GM21447 (cell line): ENCODE measurements at regions not wholly inside any gene's neighbourhood (a gene's known extent, or its start where the extent isn't known, plus 50 kb on each side); places are given as distances from the start of the nearest gene placed in this dataset.

Experiments
- ATAC-seq: cut with Tn5 transposase; IDR thresholded peaks from one replicate; pipeline ENCODE4 v1.9.1; 2021; ENCODE audit not compliant: unreplicated experiment

GRCh38 chr10:129163531-129163930, 303.5 kb upstream of the MGMT start:
- no peak for ATAC-seq

- ATAC-seq: no peak
Observed at GRCh38 chr10:129165076-129165720, 301.8 kb upstream of the MGMT start.

GRCh38 chr10:129165770-129166169, 301.3 kb upstream of the MGMT start:
- no peak for ATAC-seq

GRCh38 chr10:129168660-129169059, 298.4 kb upstream of the MGMT start:
- ATAC-seq: no peak

- ATAC-seq: no peak
Observed at GRCh38 chr10:129169115-129169514, 297.9 kb upstream of the MGMT start.

GRCh38 chr10:129170812-129171211, 296.2 kb upstream of the MGMT start:
- ATAC-seq: no peak

- ATAC-seq: no peak
Observed at GRCh38 chr10:129171812-129172211, 295.2 kb upstream of the MGMT start.

- ATAC-seq: no peak
Observed at GRCh38 chr10:129174232-129175014, 292.6 kb upstream of the MGMT start.

- ATAC-seq: no peak
Observed at GRCh38 chr10:129179245-129179971, 287.6 kb upstream of the MGMT start.

- no peak for ATAC-seq
Observed at GRCh38 chr10:129179972-129180678, 286.9 kb upstream of the MGMT start.

- no peak for ATAC-seq
Observed at GRCh38 chr10:129184196-129184595, 282.8 kb upstream of the MGMT start.

GRCh38 chr10:129187331-129187730, 279.7 kb upstream of the MGMT start:
- no peak for ATAC-seq

- no peak for ATAC-seq
Observed at GRCh38 chr10:129191797-129192196, 275.2 kb upstream of the MGMT start.

- ATAC-seq: no peak
Observed at GRCh38 chr10:129192344-129193128, 274.5 kb upstream of the MGMT start.

GRCh38 chr10:129193148-129193547, 273.9 kb upstream of the MGMT start:
- no peak for ATAC-seq

- no peak for ATAC-seq
Observed at GRCh38 chr10:129194181-129194870, 272.7 kb upstream of the MGMT start.

GRCh38 chr10:129199826-129200225, 267.2 kb upstream of the MGMT start:
- ATAC-seq: no peak

GRCh38 chr10:129203819-129204218, 263.2 kb upstream of the MGMT start:
- ATAC-seq: no peak

GRCh38 chr10:129207297-129207696, 259.7 kb upstream of the MGMT start:
- no peak for ATAC-seq

GRCh38 chr10:129210876-129211275, 256.2 kb upstream of the MGMT start:
- ATAC-seq: no peak
